ENCODE measurements at regions not wholly inside any gene's neighbourhood (a gene's known extent, or its start where the extent isn't known, plus 50 kb on each side); places are given as distances from the start of the nearest gene placed in this dataset.

DNA sequence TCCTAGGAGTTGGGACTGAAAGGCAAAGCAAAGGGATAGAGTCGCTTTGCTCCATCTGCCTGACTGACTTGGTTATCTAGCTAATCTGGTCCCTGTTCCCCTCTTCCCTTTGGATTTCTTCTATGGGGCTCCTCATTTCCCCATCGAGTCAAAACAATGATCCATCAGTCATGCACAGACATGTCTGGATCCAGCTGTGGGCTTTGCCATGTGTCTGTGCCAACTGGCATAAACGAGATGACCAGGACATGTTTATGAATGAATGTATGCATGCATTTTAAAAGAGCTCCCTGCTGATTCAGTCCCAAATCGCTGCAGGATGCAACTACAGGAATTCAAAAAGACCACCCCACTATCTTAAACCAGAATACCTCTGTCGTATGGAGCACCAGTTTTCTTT, 122.0 kb downstream of the ARL4A start:
- Histone ChIP-seq H3K4me1 (ENCODE audit: control insufficient read depth, insufficient read depth, low read length) (no peaks in the 10 kb centered on the region), H3K9ac (ENCODE audit: control insufficient read depth, insufficient read depth, low read length) (no peak overlapping the region), H3K9me3 (replicated peaks; ENCODE audit: control insufficient read depth, insufficient read depth, low read length) (no peaks in the 10 kb centered on the region), H4K20me1 (ENCODE audit: control insufficient read depth, insufficient read depth) (no peaks in the 10 kb centered on the region), H3K36me3 (ENCODE audit: control insufficient read depth in 2 of 2, insufficient read depth in 2 of 2, low read length in 1 of 2) (no peaks in the 10 kb centered on the region), H3K27ac (ENCODE audit: control insufficient read depth, insufficient read depth) (no peak overlapping the region), H3K27me3 (replicated peaks in 1 of 2; ENCODE audit: control insufficient read depth in 2 of 2, insufficient read depth in 2 of 2, low read length in 1 of 2) (no peaks in the 10 kb centered on the region), H2AFZ (ENCODE audit: control insufficient read depth, low read depth, low read length) (no peak overlapping the region), H3K4me3 (no peak overlapping the region), H3K79me2 (ENCODE audit: control insufficient read depth, insufficient read depth, low read length) (no peaks in the 10 kb centered on the region), H3K4me2 (ENCODE audit: control insufficient read depth, insufficient read depth) (no peak overlapping the region)
- in situ Hi-C loops (cut with MboI) (no loop called here), intact Hi-C loops (cut with micrococcal nuclease; ENCODE audit: unreplicated experiment) (no loop called here)
- BruUV-seq (replicated peaks): no TSS peak
- SMC1A ChIA-PET (ENCODE audit: uncharacterized antibody, unreplicated experiment): no interaction called here
- CTCF ChIA-PET: no interaction called here
- POLR2A ChIA-PET: no interaction called here
- ATAC-seq: no peak
- no peak for DNase-seq (ENCODE audit: low read depth, low spot score)
- RAD21 ChIA-PET (ENCODE audit: unreplicated experiment): no interaction called here
- FAIRE-seq: no peak
- WGBS (ENCODE audit: insufficient coverage, insufficient replicate concordance, low lambda C conversion rate, missing lambda C conversion rate): 17% methylated on average over 5 of the region's 5 CpGs
- TF ChIP-seq ZNF622 (IDR thresholded peaks at IDR 0.05) (no peak), MXI1 (IDR thresholded peaks at IDR 0.05; ENCODE audit: low read depth, low read length) (no peak), WRNIP1 (IDR thresholded peaks at IDR 0.05; ENCODE audit: borderline replicate concordance, low read depth, low read length) (no peak), GATAD2B (conservative IDR thresholded peaks at IDR 0.05; ENCODE audit: low read depth) (no peak), E2F4 (IDR thresholded peaks at IDR 0.05; ENCODE audit: low read depth, low read length) (no peak), HDAC6 (IDR thresholded peaks at IDR 0.05; ENCODE audit: unreplicated experiment) (no peak), CEBPB (IDR thresholded peaks at IDR 0.05; ENCODE audit: borderline replicate concordance in 1 of 2, low read depth in 2 of 2, low read length in 2 of 2) (no peak), BMI1 (IDR thresholded peaks at IDR 0.05; ENCODE audit: borderline replicate concordance) (no peak), TARDBP (IDR thresholded peaks at IDR 0.05; ENCODE audit: borderline replicate concordance) (no peak)
- TF ChIP-seq, protein P1, sequence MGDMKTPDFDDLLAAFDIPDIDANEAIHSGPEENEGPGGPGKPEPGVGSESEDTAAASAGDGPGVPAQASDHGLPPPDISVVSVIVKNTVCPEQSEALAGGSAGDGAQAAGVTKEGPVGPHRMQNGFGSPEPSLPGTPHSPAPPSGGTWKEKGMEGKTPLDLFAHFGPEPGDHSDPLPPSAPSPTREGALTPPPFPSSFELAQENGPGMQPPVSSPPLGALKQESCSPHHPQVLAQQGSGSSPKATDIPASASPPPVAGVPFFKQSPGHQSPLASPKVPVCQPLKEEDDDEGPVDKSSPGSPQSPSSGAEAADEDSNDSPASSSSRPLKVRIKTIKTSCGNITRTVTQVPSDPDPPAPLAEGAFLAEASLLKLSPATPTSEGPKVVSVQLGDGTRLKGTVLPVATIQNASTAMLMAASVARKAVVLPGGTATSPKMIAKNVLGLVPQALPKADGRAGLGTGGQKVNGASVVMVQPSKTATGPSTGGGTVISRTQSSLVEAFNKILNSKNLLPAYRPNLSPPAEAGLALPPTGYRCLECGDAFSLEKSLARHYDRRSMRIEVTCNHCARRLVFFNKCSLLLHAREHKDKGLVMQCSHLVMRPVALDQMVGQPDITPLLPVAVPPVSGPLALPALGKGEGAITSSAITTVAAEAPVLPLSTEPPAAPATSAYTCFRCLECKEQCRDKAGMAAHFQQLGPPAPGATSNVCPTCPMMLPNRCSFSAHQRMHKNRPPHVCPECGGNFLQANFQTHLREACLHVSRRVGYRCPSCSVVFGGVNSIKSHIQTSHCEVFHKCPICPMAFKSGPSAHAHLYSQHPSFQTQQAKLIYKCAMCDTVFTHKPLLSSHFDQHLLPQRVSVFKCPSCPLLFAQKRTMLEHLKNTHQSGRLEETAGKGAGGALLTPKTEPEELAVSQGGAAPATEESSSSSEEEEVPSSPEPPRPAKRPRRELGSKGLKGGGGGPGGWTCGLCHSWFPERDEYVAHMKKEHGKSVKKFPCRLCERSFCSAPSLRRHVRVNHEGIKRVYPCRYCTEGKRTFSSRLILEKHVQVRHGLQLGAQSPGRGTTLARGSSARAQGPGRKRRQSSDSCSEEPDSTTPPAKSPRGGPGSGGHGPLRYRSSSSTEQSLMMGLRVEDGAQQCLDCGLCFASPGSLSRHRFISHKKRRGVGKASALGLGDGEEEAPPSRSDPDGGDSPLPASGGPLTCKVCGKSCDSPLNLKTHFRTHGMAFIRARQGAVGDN (IDR thresholded peaks at IDR 0.05): no peak
- TF ChIP-seq, protein P2, sequence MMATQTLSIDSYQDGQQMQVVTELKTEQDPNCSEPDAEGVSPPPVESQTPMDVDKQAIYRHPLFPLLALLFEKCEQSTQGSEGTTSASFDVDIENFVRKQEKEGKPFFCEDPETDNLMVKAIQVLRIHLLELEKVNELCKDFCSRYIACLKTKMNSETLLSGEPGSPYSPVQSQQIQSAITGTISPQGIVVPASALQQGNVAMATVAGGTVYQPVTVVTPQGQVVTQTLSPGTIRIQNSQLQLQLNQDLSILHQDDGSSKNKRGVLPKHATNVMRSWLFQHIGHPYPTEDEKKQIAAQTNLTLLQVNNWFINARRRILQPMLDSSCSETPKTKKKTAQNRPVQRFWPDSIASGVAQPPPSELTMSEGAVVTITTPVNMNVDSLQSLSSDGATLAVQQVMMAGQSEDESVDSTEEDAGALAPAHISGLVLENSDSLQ (IDR thresholded peaks at IDR 0.05): no peak
- TF ChIP-seq, protein P3, sequence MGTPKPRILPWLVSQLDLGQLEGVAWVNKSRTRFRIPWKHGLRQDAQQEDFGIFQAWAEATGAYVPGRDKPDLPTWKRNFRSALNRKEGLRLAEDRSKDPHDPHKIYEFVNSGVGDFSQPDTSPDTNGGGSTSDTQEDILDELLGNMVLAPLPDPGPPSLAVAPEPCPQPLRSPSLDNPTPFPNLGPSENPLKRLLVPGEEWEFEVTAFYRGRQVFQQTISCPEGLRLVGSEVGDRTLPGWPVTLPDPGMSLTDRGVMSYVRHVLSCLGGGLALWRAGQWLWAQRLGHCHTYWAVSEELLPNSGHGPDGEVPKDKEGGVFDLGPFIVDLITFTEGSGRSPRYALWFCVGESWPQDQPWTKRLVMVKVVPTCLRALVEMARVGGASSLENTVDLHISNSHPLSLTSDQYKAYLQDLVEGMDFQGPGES (IDR thresholded peaks at IDR 0.05): no peak
- TF ChIP-seq, protein P4, sequence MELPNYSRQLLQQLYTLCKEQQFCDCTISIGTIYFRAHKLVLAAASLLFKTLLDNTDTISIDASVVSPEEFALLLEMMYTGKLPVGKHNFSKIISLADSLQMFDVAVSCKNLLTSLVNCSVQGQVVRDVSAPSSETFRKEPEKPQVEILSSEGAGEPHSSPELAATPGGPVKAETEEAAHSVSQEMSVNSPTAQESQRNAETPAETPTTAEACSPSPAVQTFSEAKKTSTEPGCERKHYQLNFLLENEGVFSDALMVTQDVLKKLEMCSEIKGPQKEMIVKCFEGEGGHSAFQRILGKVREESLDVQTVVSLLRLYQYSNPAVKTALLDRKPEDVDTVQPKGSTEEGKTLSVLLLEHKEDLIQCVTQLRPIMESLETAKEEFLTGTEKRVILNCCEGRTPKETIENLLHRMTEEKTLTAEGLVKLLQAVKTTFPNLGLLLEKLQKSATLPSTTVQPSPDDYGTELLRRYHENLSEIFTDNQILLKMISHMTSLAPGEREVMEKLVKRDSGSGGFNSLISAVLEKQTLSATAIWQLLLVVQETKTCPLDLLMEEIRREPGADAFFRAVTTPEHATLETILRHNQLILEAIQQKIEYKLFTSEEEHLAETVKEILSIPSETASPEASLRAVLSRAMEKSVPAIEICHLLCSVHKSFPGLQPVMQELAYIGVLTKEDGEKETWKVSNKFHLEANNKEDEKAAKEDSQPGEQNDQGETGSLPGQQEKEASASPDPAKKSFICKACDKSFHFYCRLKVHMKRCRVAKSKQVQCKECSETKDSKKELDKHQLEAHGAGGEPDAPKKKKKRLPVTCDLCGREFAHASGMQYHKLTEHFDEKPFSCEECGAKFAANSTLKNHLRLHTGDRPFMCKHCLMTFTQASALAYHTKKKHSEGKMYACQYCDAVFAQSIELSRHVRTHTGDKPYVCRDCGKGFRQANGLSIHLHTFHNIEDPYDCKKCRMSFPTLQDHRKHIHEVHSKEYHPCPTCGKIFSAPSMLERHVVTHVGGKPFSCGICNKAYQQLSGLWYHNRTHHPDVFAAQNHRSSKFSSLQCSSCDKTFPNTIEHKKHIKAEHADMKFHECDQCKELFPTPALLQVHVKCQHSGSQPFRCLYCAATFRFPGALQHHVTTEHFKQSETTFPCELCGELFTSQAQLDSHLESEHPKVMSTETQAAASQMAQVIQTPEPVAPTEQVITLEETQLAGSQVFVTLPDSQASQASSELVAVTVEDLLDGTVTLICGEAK (IDR thresholded peaks at IDR 0.05; ENCODE audit: borderline replicate concordance): no peak

Measured in GM12878 (cell line).